Stomach (tissue), 4 donors: ENCODE measurements at regions not wholly inside any gene's neighbourhood (a gene's known extent, or its start where the extent isn't known, plus 50 kb on each side); places are given as distances from the start of the nearest gene placed in this dataset.

Source experiments
- CTCF ChIP-seq, 7 experiments: fragments of 450-650 bp in 4 of 7; fragments of 200-600 bp in 3 of 7; sonication (generic) in 3 of 7; IDR thresholded peaks; one replicate each; pipeline ENCODE4 v1.5.1; 2016 to 2019; ENCODE audit warnings: antibody characterized with exemption in 7 of 7, control low read depth in 2 of 7, mild to moderate bottlenecking in 1 of 7
- EP300 ChIP-seq: sonication (generic); formaldehyde crosslinking; IDR thresholded peaks from one replicate; pipeline ENCODE4 v1.6.1; 2017; ENCODE audit warnings: antibody characterized with exemption
- POLR2A ChIP-seq, 4 donors: fragments of 450-650 bp; IDR thresholded peaks; one replicate each; pipeline ENCODE4 v1.6.1; 2016; ENCODE audit warnings: antibody characterized with exemption in 4 of 4, control low read depth in 2 of 4, mild to moderate bottlenecking in 1 of 4, moderate library complexity in 1 of 4

- TF ChIP-seq POLR2A (IDR thresholded peaks at IDR 0.05) (no peak), EP300 (no peak), CTCF (IDR thresholded peaks at IDR 0.05) (no peak)
Measured at GRCh38 chr1:8238141-8239038, 79.5 kb upstream of the SLC45A1 start.
